M059J (cell line): ENCODE measurements at regions not wholly inside any gene's neighbourhood (a gene's known extent, or its start where the extent isn't known, plus 50 kb on each side); places are given as distances from the start of the nearest gene placed in this dataset.
"Not testable (repeated sequence)": the region's sequence is repeated elsewhere in the genome, so short reads cannot be mapped to it uniquely, and the experiment has no call there.

Source experiments
- DNase-seq: peaks from one replicate; pipeline ENCODE4 v3.0.0-alpha.2; 2012; ENCODE audit warnings: low read depth

GRCh38 chr7:66456431-66456830 lies 172.2 kb upstream of the KCTD7 start:
- not testable (repeated sequence) for DNase-seq

GRCh38 chr7:66458991-66459390 lies 169.7 kb upstream of the KCTD7 start:
- DNase-seq, result not testable (repeated sequence)

- DNase-seq, result not testable (repeated sequence)
Observed at GRCh38 chr7:66459783-66460413, 168.8 kb upstream of the KCTD7 start.

- no peak for DNase-seq
Observed at GRCh38 chr7:66460921-66461361, 167.7 kb upstream of the KCTD7 start.

GRCh38 chr7:66461397-66461796 lies 167.3 kb upstream of the KCTD7 start:
- not testable (repeated sequence) for DNase-seq

GRCh38 chr7:66462831-66463230 lies 165.8 kb upstream of the KCTD7 start:
- not testable (repeated sequence) for DNase-seq

GRCh38 chr7:66464059-66464458 lies 164.6 kb upstream of the KCTD7 start:
- DNase-seq, result no peak

GRCh38 chr7:66466081-66466600 lies 162.5 kb upstream of the KCTD7 start:
- DNase-seq, result no peak

- DNase-seq, result no peak
Observed at GRCh38 chr7:66467887-66468286, 160.8 kb upstream of the KCTD7 start.

- DNase-seq, result not testable (repeated sequence)
Observed at GRCh38 chr7:66473064-66473463, 155.6 kb upstream of the KCTD7 start.

- no peak for DNase-seq
Observed at GRCh38 chr7:66474441-66474840, 154.2 kb upstream of the KCTD7 start.

- not testable (repeated sequence) for DNase-seq
Observed at GRCh38 chr7:66476056-66476455, 152.6 kb upstream of the KCTD7 start.

- DNase-seq, result not testable (repeated sequence)
Observed at GRCh38 chr7:66477822-66478397, 150.8 kb upstream of the KCTD7 start.

GRCh38 chr7:66481229-66481628 lies 147.5 kb upstream of the KCTD7 start:
- not testable (repeated sequence) for DNase-seq

GRCh38 chr7:66489065-66489464 lies 139.6 kb upstream of the KCTD7 start:
- not testable (repeated sequence) for DNase-seq

- peak; percentile 42 for DNase-seq
Observed at GRCh38 chr7:66489741-66490140, 138.9 kb upstream of the KCTD7 start.

GRCh38 chr7:66490979-66491378 lies 137.7 kb upstream of the KCTD7 start:
- DNase-seq, result not testable (repeated sequence)

GRCh38 chr7:66492405-66492804 lies 136.3 kb upstream of the KCTD7 start:
- DNase-seq, result not testable (repeated sequence)

- peak; percentile 96 for DNase-seq
Observed at GRCh38 chr7:66493235-66494205, 135.2 kb upstream of the KCTD7 start.

GRCh38 chr7:66497346-66497745 lies 131.3 kb upstream of the KCTD7 start:
- DNase-seq, result no peak

GRCh38 chr7:66500087-66500486 lies 128.6 kb upstream of the KCTD7 start:
- DNase-seq, result peak; percentile 45
